ENCODE measurements at regions not wholly inside any gene's neighbourhood (a gene's known extent, or its start where the extent isn't known, plus 50 kb on each side); places are given as distances from the start of the nearest gene placed in this dataset.
A peak's percentile ranks its signal among the peaks of the same experiment; 100 is the strongest.

- TF ChIP-seq CTCF (IDR thresholded peaks at IDR 0.05) (no peak), POLR2A (IDR thresholded peaks at IDR 0.05) (no peak), EP300 (IDR thresholded peaks at IDR 0.05) (no peak)
- Histone ChIP-seq H3K27ac (no peak overlapping the region), H3K27me3 (no peaks in the 10 kb centered on the region), H3K9me3 (no peaks in the 10 kb centered on the region), H3K4me1 (peaks cover 0 to 6% (median 0%) of the 10 kb centered on the region in 4 donors), H3K4me3 (no peak overlapping the region), H3K36me3 (no peaks in the 10 kb centered on the region)
- 0 to 73% methylated on average over 1 to 3 of the region's 3 CpGs for WGBS, 2 donors
- no peak for DNase-seq (ENCODE audit: low spot score in 2 of 2)
These were observed 523.6 kb downstream of the BCOR start for GRCh38 chrX:39574178-39574577.

GRCh38 chrX:39576041-39576872 is 521.5 kb downstream of the BCOR start:
- WGBS, 2 donors: 49 to 63% methylated on average over 20 to 28 of the region's 28 CpGs
- Histone ChIP-seq H3K9me3 (no peaks in the 10 kb centered on the region), H3K36me3 (no peaks in the 10 kb centered on the region), H3K4me3 (no peak overlapping the region), H3K27ac (peak overlapping the region in 2 of 4 donors; percentile 15 to 29), H3K27me3 (no peaks in the 10 kb centered on the region), H3K4me1 (peaks cover 0 to 6% (median 0%) of the 10 kb centered on the region in 4 donors)
- no peak for DNase-seq (ENCODE audit: low spot score in 2 of 2)
- TF ChIP-seq CTCF (IDR thresholded peaks at IDR 0.05) (no peak), POLR2A (IDR thresholded peaks at IDR 0.05) (no peak), EP300 (IDR thresholded peaks at IDR 0.05) (no peak)

DNA sequence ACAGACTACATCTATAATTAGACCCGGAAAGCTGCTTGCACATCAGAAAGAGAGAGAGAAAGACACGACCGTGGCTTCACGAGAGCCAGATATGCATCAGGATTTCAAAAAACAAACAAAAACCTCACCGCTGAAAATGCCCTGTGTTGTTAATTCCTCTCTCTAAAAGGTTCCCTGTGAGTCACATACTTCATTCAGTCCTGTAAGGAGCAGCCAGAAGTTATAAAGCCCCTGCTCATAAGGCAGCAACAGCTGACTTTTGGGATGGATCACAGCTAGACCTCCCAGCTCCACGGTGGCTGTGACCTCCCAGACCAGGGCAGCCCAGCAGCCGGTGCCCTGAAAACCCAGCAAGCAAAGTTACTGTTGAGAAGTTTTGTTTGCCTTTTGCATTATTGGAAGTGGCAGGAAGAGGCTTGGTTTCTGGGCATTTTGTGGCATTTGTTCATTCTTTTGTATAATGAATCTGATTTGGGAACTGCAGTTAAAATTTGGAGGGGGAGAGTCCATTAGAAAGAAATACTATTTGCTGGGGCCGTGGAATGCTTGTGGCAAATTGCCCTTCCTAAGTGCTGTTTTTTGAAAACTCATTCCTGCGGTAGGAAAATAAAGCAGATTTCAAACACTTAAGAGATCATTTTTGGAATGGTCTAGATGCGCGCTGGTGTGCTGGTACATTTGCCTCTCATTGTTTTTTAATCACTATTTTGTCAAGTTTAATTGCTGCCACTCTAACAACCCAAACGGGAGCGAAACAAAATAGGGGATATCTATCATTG is 520.4 kb downstream of the BCOR start:
- Histone ChIP-seq H3K4me3 (no peak overlapping the region), H3K4me1 (peaks cover 0 to 6% (median 0%) of the 10 kb centered on the region in 4 donors), H3K27me3 (no peaks in the 10 kb centered on the region), H3K36me3 (no peaks in the 10 kb centered on the region), H3K27ac (peak overlapping the region in 1 of 4 donors; percentile 20), H3K9me3 (no peaks in the 10 kb centered on the region)
- WGBS, 2 donors: 46 to 61% methylated on average over 13 of the region's 13 CpGs
- TF ChIP-seq CTCF (IDR thresholded peaks at IDR 0.05): no peak
- no peak for TF ChIP-seq POLR2A (IDR thresholded peaks at IDR 0.05)
- DNase-seq (ENCODE audit: low spot score in 2 of 2): no peak

GRCh38 chrX:39577985-39578869 is 519.5 kb downstream of the BCOR start:
- H3K9me3 ChIP-seq: no peaks in the 10 kb centered on the region
- peak; percentile 5 to 15 for DNase-seq (ENCODE audit: low spot score in 2 of 2)
- TF ChIP-seq EP300 (IDR thresholded peaks at IDR 0.05) (no peak), CTCF (IDR thresholded peaks at IDR 0.05) (no peak), POLR2A (IDR thresholded peaks at IDR 0.05) (no peak)
- no peak overlapping the region for H3K4me3 ChIP-seq
- H3K4me1 ChIP-seq: peaks cover 0 to 6% (median 0%) of the 10 kb centered on the region in 4 donors
- no peaks in the 10 kb centered on the region for H3K36me3 ChIP-seq
- H3K27ac ChIP-seq: no peak overlapping the region
- 72 to 77% methylated on average over 14 to 16 of the region's 16 CpGs for WGBS, 2 donors
- H3K27me3 ChIP-seq: no peaks in the 10 kb centered on the region
